Activated CD8-positive, alpha-beta memory T cell treated with anti-CD3 and anti-CD28 coated beads, Interleukin-2, amount 50 U/mL, for 4 hours (primary cell): ENCODE measurements at regions not wholly inside any gene's neighbourhood (a gene's known extent, or its start where the extent isn't known, plus 50 kb on each side); places are given as distances from the start of the nearest gene placed in this dataset.
"Not testable (repeated sequence)": the region's sequence is repeated elsewhere in the genome, so short reads cannot be mapped to it uniquely, and the experiment has no call there.

Experiments used
- DNase-seq: peaks from one replicate; pipeline ENCODE4 v3.0.0-alpha.2; 2020

DNA sequence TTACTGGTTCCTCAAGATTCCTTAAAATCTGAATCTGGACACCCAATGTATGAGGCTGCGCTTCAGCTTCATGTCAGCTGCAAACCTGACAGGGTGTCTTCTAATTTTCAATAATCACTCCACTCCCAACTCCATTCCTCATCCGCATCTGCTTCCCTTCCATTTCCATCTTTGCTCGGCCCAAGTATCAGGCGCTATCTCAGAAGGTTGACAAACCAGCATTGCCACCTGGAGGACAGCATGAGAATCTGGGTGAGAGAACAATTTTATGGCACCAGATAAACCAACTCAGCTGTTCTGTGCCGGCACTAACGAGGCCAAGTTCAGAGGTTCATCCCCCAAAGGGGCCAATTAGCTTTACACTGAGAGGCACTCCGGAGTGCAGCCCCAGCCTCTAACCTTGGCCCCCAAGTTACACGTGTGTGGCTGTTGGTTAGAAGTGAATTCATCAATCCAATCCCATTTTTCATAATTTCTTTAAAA, 79.1 kb upstream of the LMO2 start:
- DNase-seq: no peak

DNA sequence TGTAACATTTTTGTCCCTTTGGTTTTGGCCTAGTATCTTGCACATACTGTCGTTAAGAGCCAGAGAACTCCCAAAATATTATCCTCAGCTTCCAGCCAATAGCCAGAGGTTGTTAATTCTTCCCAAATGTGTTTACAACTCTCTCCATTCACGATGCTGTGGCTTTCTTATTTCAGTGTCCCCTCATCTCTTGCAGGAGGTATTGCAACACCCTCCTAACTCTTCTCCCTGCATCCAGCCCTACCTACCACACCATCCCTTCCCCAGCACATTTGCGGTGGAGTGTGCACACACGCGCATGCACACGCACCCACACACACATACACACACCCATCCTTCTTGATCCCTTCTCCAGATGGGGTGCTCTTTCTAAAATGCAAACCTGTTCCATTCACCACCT, 75.6 kb upstream of the LMO2 start:
- DNase-seq: no peak

DNA sequence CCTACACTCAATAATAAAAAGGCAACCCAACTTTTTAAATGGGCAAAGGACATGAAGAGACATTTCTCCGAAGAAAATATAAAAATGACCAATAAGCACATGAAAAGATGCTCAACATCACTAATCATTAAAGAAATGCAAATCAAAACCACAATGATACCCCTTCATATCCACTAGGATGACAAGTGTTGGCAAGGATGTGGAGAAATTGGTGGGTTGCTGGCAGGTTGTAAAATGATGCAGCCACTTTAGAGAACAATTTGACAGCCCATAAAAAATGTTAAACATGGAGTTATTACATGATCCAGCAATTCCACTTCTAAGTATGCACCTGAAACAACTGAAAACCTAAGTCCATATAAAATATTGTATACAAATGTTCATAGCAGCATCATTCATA, 73.2 kb upstream of the LMO2 start:
- no peak for DNase-seq

DNA sequence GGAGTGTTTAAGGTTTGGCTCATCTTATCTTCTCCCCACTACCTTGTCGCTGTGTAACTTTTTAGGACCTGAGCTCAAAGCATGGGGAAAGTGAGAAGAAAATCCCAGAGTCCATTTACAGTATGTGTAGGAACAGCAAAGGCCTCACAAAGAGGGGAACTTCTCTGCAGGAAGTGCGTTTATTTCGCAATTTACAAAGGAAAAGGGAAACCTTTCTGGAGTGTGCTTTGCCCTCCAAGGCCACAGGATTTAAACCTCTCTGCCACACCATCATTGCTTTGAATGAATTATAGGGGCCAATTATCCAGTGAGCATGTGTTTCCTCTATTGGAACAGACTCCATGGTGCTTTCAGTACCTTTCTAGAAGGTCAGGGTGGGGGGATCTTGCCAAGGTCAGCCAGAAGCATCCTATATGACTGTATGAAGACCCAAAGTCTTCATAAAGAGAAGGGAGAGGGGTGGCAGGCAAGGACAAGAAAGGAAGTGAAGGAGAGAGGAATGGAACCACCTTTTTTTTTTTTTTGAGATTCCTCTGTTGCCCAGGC, 68.1 kb upstream of the LMO2 start:
- DNase-seq: no peak

DNA sequence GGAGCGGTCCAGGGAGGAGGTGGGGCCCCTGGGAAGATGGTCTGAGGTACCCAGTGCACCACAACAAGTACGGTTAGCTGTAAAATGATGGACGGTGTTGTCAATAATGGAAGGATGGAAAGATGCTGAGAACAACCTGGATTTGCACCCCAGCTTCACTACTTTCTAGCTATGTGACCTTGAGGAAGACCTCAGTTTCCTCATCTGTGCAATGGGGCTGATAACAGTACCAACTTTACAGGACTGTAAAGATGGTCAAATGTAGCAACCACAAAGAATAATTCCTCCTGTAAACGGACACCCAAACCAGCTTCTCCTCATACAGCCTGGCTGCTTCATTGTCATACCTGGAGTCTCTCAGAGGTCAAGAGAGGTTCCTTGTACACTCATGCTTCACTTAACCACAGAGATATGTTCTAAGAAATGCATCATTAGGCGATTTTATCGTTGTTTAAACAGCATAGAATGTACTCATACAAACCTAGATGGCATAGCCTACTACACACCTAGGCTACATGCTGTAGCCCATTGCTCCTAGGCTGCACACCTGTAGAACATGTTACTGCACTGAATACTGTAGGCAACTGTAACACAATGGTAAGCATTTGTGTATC, 65.5 kb upstream of the LMO2 start:
- DNase-seq: no peak

DNA sequence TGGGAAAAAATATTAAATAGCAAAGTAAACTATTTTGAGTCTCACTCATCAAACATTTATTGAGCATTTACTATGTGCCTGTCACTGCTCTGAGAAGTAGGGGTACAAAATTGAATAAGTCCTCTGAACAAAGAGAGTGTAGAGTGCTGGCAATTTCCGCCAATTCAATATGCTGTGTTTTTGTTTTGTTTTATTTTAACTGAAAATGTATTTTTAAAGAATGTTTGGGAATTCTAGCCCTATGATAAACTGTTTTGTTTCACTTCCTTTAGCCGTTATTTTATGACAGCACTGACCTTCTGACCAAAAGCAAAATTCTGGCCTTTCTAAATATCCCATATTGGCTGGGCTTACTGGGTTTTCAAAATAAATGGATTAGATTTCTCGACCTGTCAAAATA, 64.7 kb upstream of the LMO2 start:
- DNase-seq: no peak

DNA sequence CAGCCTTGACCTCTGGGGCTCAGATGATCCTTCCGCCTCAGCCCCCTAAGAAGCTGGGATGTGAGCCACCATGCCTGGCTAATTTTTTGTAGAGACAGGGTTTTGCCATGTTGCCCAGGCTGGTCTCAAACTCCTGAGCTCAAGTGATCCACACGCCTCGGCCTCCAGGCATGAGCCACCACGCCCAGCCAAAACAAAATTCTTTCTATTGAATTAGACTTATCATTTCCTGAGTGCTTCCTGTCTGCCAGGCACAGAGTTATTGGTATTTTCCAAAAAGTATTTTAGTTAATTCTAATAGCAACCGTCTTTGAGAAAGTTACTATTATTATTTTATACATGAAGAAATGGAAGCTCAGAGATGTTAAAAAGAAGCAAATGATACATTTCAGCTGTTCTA, 61.4 kb upstream of the LMO2 start:
- DNase-seq: no peak

DNA sequence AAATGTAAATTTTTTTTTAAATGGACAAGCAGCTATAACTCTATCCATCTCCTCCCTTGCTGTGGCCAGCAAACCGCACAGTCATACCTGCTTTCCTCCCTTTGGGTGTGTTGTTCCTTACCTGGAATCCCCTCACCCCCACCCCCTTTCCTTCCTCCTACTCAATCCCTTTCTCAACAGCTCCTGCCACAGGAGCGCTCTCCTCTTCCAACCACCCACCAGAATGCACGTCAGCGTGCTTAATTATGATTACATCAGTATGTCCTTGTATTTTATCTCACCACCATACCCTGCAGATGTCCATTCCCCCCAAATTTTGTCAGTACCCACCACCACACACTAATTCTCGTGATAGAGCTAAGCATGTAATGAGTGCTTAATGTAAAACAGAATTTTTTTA, 60.9 kb upstream of the LMO2 start:
- DNase-seq: no peak

DNA sequence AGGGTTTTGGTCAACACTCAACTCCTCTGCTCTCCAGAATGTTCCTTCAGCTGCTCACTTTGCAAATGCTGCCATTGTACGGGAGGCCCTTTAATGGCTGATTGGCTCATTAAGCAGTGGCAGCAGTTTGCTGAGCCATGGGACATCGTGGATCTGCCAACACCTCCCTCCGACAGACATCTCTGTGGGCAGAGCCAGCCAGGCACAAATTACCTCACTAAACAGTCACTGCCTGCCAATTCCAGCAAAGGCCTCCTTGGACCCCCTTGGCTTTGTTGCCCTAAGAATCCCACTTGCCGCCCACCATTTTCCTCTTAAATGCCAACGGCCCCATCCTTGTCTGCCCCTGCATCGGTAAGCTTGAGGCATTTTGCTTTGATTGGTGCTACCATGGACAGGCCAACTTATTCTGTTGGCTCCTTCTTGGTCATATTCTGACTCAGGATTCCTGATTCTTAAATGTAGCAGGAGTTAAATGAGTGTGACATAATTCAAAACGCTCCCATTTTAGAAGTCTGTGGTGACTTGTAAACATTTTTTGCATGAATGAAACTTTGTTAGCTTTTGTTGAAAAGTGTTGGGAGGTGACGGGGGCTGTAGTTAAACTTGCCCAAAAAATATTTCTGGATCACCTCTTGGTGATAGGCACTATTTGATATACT, 57.5 kb upstream of the LMO2 start:
- no peak for DNase-seq

DNA sequence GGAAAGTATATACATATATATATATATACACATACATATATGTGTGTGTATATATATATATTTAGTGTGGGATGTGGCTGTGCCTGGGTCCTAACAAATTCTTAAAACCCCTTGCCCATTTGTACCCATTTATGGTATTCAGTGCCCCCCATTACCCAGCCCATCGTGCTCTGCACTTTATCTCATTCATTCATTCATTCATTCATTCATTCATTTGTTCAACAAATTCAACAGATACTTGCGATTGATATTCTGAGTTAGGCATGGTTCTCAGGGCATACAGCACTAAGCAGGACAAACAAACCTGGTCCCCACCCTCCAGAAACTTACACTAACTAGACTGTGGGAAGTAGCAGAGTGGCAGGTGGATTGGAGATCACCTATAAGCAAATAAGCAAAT, 56.6 kb upstream of the LMO2 start:
- no peak for DNase-seq

DNA sequence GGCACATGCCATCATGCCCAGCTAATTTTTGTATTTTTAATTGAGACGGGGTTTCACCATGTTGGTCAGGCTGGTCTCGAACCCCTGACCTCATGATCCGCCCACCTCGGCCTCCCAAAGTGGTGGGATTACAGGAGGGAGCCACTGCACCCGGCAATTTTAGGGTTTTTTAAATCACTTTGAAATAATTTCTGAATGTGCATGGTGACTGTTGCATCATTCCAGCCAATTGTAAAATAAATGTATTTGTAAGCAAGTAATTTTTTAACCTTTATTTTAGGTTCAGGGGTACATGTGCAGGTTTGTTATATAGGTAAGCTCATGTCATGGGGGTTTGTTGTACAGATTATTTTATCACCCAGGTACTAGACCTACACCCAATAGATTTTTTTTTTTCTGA, 56.0 kb upstream of the LMO2 start:
- not testable (repeated sequence) for DNase-seq

DNA sequence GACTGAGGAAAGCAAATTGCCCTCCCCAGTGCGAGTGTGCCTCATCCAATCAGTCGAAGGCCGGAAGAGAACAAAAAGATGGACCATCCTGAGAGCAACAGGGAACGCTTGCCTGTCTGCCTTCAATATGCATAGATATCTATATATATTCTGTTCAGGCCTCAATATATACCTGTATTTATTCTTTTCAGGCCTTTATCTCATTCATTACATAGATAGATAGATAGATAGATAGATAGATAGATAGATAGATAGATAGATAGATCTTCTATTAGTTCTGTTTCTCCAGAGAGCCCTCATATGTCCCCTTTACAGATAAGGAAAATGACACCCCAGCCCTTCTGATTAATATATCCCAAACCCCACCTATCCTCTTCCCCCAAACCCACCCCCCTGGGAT, 55.1 kb upstream of the LMO2 start:
- no peak for DNase-seq

DNA sequence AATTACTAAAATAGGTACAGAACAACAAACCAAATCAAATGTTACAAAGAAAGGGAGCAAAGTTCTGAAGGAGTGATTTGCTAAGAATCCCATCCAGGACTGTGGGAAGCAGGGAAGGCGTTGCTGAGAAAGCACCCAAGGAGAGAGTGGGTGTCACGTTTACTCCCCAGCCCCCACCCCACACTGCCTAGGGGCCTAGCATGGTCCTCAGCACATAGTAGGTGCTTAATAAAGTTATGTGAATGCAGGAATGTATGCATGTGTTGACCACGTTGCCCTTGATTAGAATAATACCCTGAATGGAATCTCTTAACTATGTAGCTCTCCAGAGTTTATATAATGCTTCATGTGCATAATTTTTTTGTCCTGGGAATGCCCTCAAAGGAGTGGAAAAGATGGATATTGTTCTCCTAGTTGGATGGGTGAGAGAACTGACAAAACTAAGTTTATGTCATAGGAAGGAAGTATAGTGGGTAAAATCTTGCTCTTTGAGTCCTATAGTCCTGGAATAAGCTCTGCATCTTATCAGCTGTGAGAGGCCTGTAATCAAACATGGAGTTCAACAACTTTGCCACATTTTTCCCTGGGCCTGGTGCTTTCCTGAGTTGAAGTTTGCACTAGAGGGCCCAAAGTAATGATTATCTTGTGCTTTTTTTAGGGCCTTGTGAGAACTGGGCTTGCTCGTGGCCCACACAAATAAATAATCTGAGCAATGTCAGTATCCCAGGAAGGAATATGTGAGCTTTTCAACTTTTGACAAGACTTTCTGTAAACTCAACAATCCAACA, 53.8 kb upstream of the LMO2 start:
- no peak for DNase-seq

DNA sequence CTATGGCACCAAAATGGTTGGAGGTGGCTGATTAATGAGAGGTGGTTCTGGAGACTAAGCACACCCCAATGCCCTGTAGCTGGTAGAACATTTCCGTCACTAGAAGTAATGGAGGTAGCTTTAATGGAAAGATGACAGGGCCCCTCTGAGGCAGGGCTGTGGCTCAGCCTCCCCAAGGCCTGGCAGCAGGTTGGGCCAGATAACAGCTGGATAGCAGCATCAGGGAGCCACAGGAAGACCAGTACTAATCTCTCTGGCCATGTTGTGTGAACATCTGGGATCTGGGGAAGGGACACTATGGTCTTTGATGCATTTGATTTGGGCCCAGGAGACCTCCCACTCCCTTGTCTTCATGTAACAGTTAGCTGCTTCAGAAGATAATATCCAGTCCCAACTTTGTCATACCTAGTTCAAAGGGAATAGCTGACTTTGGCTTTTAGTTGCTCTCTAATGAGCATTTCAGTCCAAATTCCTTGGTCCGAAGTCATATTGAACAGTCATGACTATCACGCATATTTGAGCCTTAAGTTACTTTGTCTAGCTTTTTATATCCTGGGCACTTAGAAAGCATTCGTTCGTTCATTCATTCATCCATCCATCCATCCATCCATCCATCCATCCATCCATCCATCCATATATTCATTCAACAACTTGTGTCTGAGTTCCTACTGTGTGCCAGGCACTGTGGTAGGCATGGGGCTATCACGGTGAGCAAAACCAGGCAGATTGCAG, 53.0 kb upstream of the LMO2 start:
- no peak for DNase-seq

DNA sequence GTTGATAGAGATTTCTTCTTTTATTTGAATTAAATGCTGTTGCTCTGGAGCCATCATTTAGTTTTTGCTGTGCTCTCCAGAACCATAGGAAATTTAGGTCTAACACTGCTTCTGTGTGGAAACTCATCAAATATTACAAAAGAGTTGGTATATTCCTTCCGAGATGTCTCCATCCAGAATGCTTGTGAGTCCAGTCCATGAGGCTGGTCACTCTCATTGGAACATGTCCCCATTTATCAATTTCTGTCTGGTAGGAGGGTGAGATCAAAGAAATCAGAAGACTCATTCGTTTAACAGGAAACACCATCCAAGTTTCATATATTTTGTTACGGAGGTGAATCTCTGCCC, 52.4 kb upstream of the LMO2 start:
- no peak for DNase-seq

DNA sequence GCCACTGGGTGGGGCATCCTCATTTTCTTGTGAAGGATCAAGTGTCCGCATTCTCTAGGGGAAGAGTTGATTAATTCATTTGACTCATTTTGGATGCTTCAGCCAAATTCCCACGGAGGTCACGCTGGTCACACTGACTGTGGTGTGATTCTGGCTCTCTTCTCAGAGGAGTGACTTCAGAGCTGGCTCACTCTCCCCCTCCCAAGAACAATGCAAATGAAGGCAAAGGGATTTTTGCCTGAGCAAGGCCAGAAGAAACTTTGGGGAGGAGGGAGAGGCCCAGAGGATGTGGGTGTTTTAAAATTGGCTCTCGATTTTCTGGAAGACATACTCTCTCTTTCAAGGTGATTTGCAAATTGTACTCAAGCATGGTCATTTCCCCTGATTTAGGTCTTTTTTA, 51.1 kb upstream of the LMO2 start:
- no peak for DNase-seq

DNA sequence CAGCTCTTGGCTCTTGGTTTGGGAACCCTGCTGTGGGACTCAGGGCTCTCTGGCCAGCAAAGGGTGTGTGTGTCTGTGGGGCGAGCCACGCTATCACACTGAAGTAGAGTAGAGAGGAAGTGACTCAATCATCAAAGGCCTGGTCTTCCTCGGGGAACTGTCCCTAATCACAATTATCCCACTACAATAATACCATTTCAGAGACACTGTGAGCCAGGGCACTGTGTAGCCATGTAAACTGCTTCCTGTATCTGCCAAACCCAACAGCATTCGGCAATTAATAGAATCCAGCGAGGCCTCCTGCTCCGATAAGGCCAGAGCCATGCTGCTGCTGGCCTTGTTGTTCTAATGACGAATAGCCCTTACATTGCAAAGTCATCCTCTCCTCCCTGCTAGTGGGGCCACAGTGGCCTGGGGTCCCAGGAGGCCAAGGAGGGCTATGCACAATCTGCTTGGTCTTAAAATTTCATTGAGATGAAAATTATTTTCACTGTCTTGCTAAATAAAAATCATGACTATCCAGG, 49.8 kb upstream of the LMO2 start:
- no peak for DNase-seq
